H9 (cell line): ENCODE measurements at regions not wholly inside any gene's neighbourhood (a gene's known extent, or its start where the extent isn't known, plus 50 kb on each side); places are given as distances from the start of the nearest gene placed in this dataset.

Source experiments
- DNase-seq: peaks from one replicate; pipeline ENCODE4 v3.0.0-alpha.2; 2017
- H2AFZ ChIP-seq: one replicate; pipeline ENCODE4 v1.6.1; 2013; ENCODE audit warnings: mild to moderate bottlenecking, low read length, control low read depth, moderate library complexity
- H2AK5ac ChIP-seq: 2 replicates; pipeline ENCODE4 v1.6.1; 2013; ENCODE audit warnings: low read length, control low read depth, mixed read lengths; ENCODE audit not compliant: insufficient read length
- H2BK120ac ChIP-seq: one replicate; pipeline ENCODE4 v1.6.1; 2013; ENCODE audit warnings: low read depth, mild to moderate bottlenecking, low read length, control low read depth, inconsistent platforms; ENCODE audit not compliant: poor library complexity, severe bottlenecking
- H2BK12ac ChIP-seq: 2 replicates; pipeline ENCODE4 v1.6.1; 2013; ENCODE audit warnings: low read length, control low read depth, mixed read lengths, low read depth; ENCODE audit not compliant: insufficient read length
- H2BK15ac ChIP-seq: 2 replicates; pipeline ENCODE4 v1.6.1; 2013; ENCODE audit warnings: low read depth, low read length, control low read depth
- H2BK20ac ChIP-seq: one replicate; pipeline ENCODE4 v1.6.1; 2013; ENCODE audit warnings: low read depth, mild to moderate bottlenecking, low read length, control low read depth, inconsistent platforms; ENCODE audit not compliant: poor library complexity, severe bottlenecking
- H2BK5ac ChIP-seq: 2 replicates; pipeline ENCODE4 v1.6.1; 2013; ENCODE audit warnings: low read length, control low read depth, mixed read lengths; ENCODE audit not compliant: insufficient read length
- H3K14ac ChIP-seq: 2 replicates; pipeline ENCODE4 v1.6.1; 2013; ENCODE audit warnings: low read length, control low read depth; ENCODE audit not compliant: insufficient read depth
- H3K18ac ChIP-seq: 2 replicates; pipeline ENCODE4 v1.6.1; 2013; ENCODE audit warnings: low read depth, mild to moderate bottlenecking, mixed read lengths, low read length, control low read depth; ENCODE audit not compliant: insufficient read length
- H3K23ac ChIP-seq: 2 replicates; pipeline ENCODE4 v1.6.1; 2013; ENCODE audit warnings: low read length, control low read depth, mixed read lengths, low read depth; ENCODE audit not compliant: insufficient read length
- H3K23me2 ChIP-seq: 2 replicates; pipeline ENCODE4 v1.6.1; 2013; ENCODE audit warnings: low read depth, mild to moderate bottlenecking, mixed read lengths, low read length, control low read depth; ENCODE audit not compliant: insufficient read length, poor library complexity, severe bottlenecking
- H3K27ac ChIP-seq: 2 replicates; pipeline ENCODE4 v1.5.1; 2013; ENCODE audit warnings: low read length, control low read depth, mixed read lengths, low read depth; ENCODE audit not compliant: insufficient read length
- H3K27me3 ChIP-seq: 2 replicates; pipeline ENCODE4 v1.6.1; 2013; ENCODE audit warnings: low read length, control low read depth, inconsistent platforms; ENCODE audit not compliant: insufficient read depth
- H3K4ac ChIP-seq: 2 replicates; pipeline ENCODE4 v1.6.1; 2013; ENCODE audit warnings: low read depth, mild to moderate bottlenecking, control low read depth, inconsistent platforms, low read length, moderate library complexity
- H3K4me1 ChIP-seq: 2 replicates; pipeline ENCODE4 v1.6.1; 2013; ENCODE audit warnings: low read length, control low read depth, inconsistent platforms; ENCODE audit not compliant: insufficient read depth
- H3K4me2 ChIP-seq: 2 replicates; pipeline ENCODE4 v1.6.1; 2013; ENCODE audit warnings: low read length, control low read depth, mixed read lengths; ENCODE audit not compliant: insufficient read length, insufficient read depth
- H3K56ac ChIP-seq: 2 replicates; pipeline ENCODE4 v1.6.1; 2013; ENCODE audit warnings: low read depth, mild to moderate bottlenecking, mixed read lengths, low read length, control low read depth; ENCODE audit not compliant: insufficient read length
- H3K79me1 ChIP-seq: 2 replicates; pipeline ENCODE4 v1.6.1; 2013; ENCODE audit warnings: low read depth, mild to moderate bottlenecking, moderate library complexity, low read length, control low read depth, inconsistent platforms; ENCODE audit not compliant: insufficient read depth, poor library complexity, severe bottlenecking
- H3K79me2 ChIP-seq: 2 replicates; pipeline ENCODE4 v1.6.1; 2013; ENCODE audit warnings: low read length, control low read depth, inconsistent platforms; ENCODE audit not compliant: insufficient read depth
- H3K9ac ChIP-seq: 2 replicates; pipeline ENCODE4 v1.6.1; 2013; ENCODE audit warnings: low read length, control low read depth, mixed read lengths; ENCODE audit not compliant: insufficient read length; ENCODE audit errors: extremely low read depth
- H3K9me3 ChIP-seq: one replicate; pipeline ENCODE4 v1.6.1; 2013; ENCODE audit warnings: low read depth, low read length, inconsistent platforms; ENCODE audit not compliant: control insufficient read depth
- H3T11ph ChIP-seq: one replicate; pipeline ENCODE4 v1.6.1; 2013; ENCODE audit warnings: mild to moderate bottlenecking, low read length, control low read depth, inconsistent platforms
- H4K20me1 ChIP-seq: one replicate; pipeline ENCODE4 v1.6.1; 2013; ENCODE audit not compliant: control insufficient read depth, insufficient read length, insufficient read depth
- H4K5ac ChIP-seq: 2 replicates; pipeline ENCODE4 v1.6.1; 2013; ENCODE audit warnings: low read depth, mild to moderate bottlenecking, mixed read lengths, low read length, control low read depth; ENCODE audit not compliant: insufficient read length
- H4K8ac ChIP-seq: replicated peaks from 2 replicates; pipeline ENCODE4 v1.6.1; 2013; ENCODE audit warnings: low read length, control low read depth, mixed read lengths, low read depth; ENCODE audit not compliant: insufficient read length
- H4K91ac ChIP-seq: 2 replicates; pipeline ENCODE4 v1.6.1; 2013; ENCODE audit warnings: low read depth, mild to moderate bottlenecking, moderate library complexity, mixed read lengths, low read length, control low read depth; ENCODE audit not compliant: insufficient read length
- H3K27ac Mint-ChIP-seq, 3 experiments: 2 replicates in 2 of 3; 3 replicates in 1 of 3; pipeline ENCODE4 v1.8.0; 2020 to 2021; ENCODE audit warnings: mixed read lengths in 3 of 3, mild to moderate bottlenecking in 1 of 3, moderate library complexity in 1 of 3
- H3K27me3 Mint-ChIP-seq: 2 replicates; pipeline ENCODE4 v1.8.0; 2021; ENCODE audit warnings: low read depth, mild to moderate bottlenecking, moderate library complexity, mixed read lengths
- H3K36me3 Mint-ChIP-seq, 3 experiments: 2 replicates in 2 of 3; 3 replicates in 1 of 3; pipeline ENCODE4 v1.8.0; 2020 to 2021; ENCODE audit warnings: low read depth in 3 of 3, mixed read lengths in 3 of 3; ENCODE audit not compliant: insufficient read depth in 1 of 3
- H3K4me1 Mint-ChIP-seq, 2 experiments: 2 replicates each; pipeline ENCODE4 v1.8.0; 2020; ENCODE audit warnings: mixed read lengths in 2 of 2
- H3K4me3 Mint-ChIP-seq, 2 experiments: 2 replicates in 1 of 2; 3 replicates in 1 of 2; pipeline ENCODE4 v1.8.0; 2020 to 2021; ENCODE audit warnings: mild to moderate bottlenecking in 2 of 2, mixed read lengths in 2 of 2, moderate library complexity in 1 of 2
- H3K9me3 Mint-ChIP-seq, 2 experiments: 2 replicates in 1 of 2; 3 replicates in 1 of 2; pipeline ENCODE4 v1.8.0; 2020; ENCODE audit warnings: mild to moderate bottlenecking in 2 of 2, mixed read lengths in 2 of 2, moderate library complexity in 1 of 2
- WGBS: extraction: QIAGEN DNeasy Blood & Tissue Kit; methylation state at CpG from one replicate; pipeline ENCODE4 v1.1.7; 2013; ENCODE audit warnings: missing lambda C conversion rate, low lambda C conversion rate, mixed read lengths; ENCODE audit not compliant: insufficient read length; ENCODE audit errors: extremely low coverage; 5-methylcytosine and 5-hydroxymethylcytosine counted together
- TF ChIP-seq, protein P1 (sequence below): fragments of 200-600 bp; sonication (generic); conservative IDR thresholded peaks from 3 replicates; pipeline ENCODE4 v1.8.0; 2021; ENCODE audit warnings: antibody characterized with exemption, mild to moderate bottlenecking

- H3K18ac ChIP-seq: no peak overlapping the region
- H3K23me2 ChIP-seq: no peaks in the 10 kb centered on the region
- Mint-ChIP-seq H3K27me3 (no peaks in the 10 kb centered on the region), H3K27ac (no peak overlapping the region), H3K9me3 (no peaks in the 10 kb centered on the region), H3K4me1 (peaks cover 12 to 14% of the 10 kb centered on the region in 2 experiments), H3K4me3 (no peak overlapping the region), H3K36me3 (no peaks in the 10 kb centered on the region)
- no peak overlapping the region for H3K23ac ChIP-seq
- H3K79me1 ChIP-seq: no peaks in the 10 kb centered on the region
- H2AK5ac ChIP-seq: no peak overlapping the region
- no peak overlapping the region for H3T11ph ChIP-seq
- H3K27ac ChIP-seq: no peak overlapping the region
- H3K79me2 ChIP-seq: no peaks in the 10 kb centered on the region
- no CpG with 5 or more reads among the region's 4 CpGs for WGBS
- no peaks in the 10 kb centered on the region for H4K20me1 ChIP-seq
- no peak overlapping the region for H3K14ac ChIP-seq
- no peak overlapping the region for H3K4ac ChIP-seq
- no peak overlapping the region for H2BK15ac ChIP-seq
- H4K5ac ChIP-seq: no peak overlapping the region
- H3K56ac ChIP-seq: no peak overlapping the region
- no peak overlapping the region for H3K9ac ChIP-seq
- H3K4me1 ChIP-seq: no peaks in the 10 kb centered on the region
- H2AFZ ChIP-seq: no peak overlapping the region
- DNase-seq: no peak
- H2BK120ac ChIP-seq: no peak overlapping the region
- H3K27me3 ChIP-seq: no peaks in the 10 kb centered on the region
- no peak overlapping the region for H2BK12ac ChIP-seq
- H3K4me2 ChIP-seq: no peak overlapping the region
- H4K91ac ChIP-seq: no peak overlapping the region
- TF ChIP-seq, protein P1, sequence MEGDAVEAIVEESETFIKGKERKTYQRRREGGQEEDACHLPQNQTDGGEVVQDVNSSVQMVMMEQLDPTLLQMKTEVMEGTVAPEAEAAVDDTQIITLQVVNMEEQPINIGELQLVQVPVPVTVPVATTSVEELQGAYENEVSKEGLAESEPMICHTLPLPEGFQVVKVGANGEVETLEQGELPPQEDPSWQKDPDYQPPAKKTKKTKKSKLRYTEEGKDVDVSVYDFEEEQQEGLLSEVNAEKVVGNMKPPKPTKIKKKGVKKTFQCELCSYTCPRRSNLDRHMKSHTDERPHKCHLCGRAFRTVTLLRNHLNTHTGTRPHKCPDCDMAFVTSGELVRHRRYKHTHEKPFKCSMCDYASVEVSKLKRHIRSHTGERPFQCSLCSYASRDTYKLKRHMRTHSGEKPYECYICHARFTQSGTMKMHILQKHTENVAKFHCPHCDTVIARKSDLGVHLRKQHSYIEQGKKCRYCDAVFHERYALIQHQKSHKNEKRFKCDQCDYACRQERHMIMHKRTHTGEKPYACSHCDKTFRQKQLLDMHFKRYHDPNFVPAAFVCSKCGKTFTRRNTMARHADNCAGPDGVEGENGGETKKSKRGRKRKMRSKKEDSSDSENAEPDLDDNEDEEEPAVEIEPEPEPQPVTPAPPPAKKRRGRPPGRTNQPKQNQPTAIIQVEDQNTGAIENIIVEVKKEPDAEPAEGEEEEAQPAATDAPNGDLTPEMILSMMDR: no peak
- H3K9me3 ChIP-seq: no peaks in the 10 kb centered on the region
- no peak overlapping the region for H2BK5ac ChIP-seq
- no peak overlapping the region for H2BK20ac ChIP-seq
- H4K8ac ChIP-seq: no peak overlapping the region
These were observed 438.8 kb upstream of the B3GALT2 start for GRCh38 chr1:193625255-193625654.
